GM19238 (cell line): ENCODE measurements at regions not wholly inside any gene's neighbourhood (a gene's known extent, or its start where the extent isn't known, plus 50 kb on each side); places are given as distances from the start of the nearest gene placed in this dataset.

ENCODE experiments used
- DNase-seq: peaks from one replicate; pipeline ENCODE4 v3.0.0; 2011; ENCODE audit warnings: low spot score; ENCODE audit not compliant: insufficient read length

GRCh38 chr1:38296047-38296446 is 249.5 kb upstream of the POU3F1 start:
- no peak for DNase-seq

- DNase-seq = no peak
These were observed 247.0 kb upstream of the POU3F1 start for GRCh38 chr1:38293567-38293966.

GRCh38 chr1:38292969-38293368 is 246.4 kb upstream of the POU3F1 start:
- DNase-seq = no peak

GRCh38 chr1:38291906-38292521 is 245.4 kb upstream of the POU3F1 start:
- DNase-seq = no peak

- DNase-seq = no peak
These were observed 244.7 kb upstream of the POU3F1 start for GRCh38 chr1:38291336-38291735.

- DNase-seq = no peak
These were observed 242.4 kb upstream of the POU3F1 start for GRCh38 chr1:38289034-38289433.

GRCh38 chr1:38287547-38287946 is 241.0 kb upstream of the POU3F1 start:
- DNase-seq = no peak

- DNase-seq = no peak
These were observed 240.4 kb upstream of the POU3F1 start for GRCh38 chr1:38287036-38287435.

GRCh38 chr1:38285807-38286530 is 239.4 kb upstream of the POU3F1 start:
- DNase-seq = no peak

- no peak for DNase-seq
These were observed 238.4 kb upstream of the POU3F1 start for GRCh38 chr1:38284953-38285352.

- no peak for DNase-seq
These were observed 237.3 kb upstream of the POU3F1 start for GRCh38 chr1:38283696-38284470.

GRCh38 chr1:38279148-38279547 is 232.6 kb upstream of the POU3F1 start:
- no peak for DNase-seq

GRCh38 chr1:38277646-38278045 is 231.1 kb upstream of the POU3F1 start:
- no peak for DNase-seq

- no peak for DNase-seq
These were observed 229.4 kb upstream of the POU3F1 start for GRCh38 chr1:38275960-38276359.

GRCh38 chr1:38274974-38275373 is 228.4 kb upstream of the POU3F1 start:
- no peak for DNase-seq

GRCh38 chr1:38273196-38273804 is 226.7 kb upstream of the POU3F1 start:
- no peak for DNase-seq

- no peak for DNase-seq
These were observed 225.9 kb upstream of the POU3F1 start for GRCh38 chr1:38272515-38272914.

GRCh38 chr1:38270849-38271633 is 224.4 kb upstream of the POU3F1 start:
- no peak for DNase-seq

GRCh38 chr1:38269923-38270848 is 223.6 kb upstream of the POU3F1 start:
- no peak for DNase-seq

- no peak for DNase-seq
These were observed 221.6 kb upstream of the POU3F1 start for GRCh38 chr1:38268226-38268625.
